ENCODE measurements at regions not wholly inside any gene's neighbourhood (a gene's known extent, or its start where the extent isn't known, plus 50 kb on each side); places are given as distances from the start of the nearest gene placed in this dataset.

- TF ChIP-seq, protein P1, sequence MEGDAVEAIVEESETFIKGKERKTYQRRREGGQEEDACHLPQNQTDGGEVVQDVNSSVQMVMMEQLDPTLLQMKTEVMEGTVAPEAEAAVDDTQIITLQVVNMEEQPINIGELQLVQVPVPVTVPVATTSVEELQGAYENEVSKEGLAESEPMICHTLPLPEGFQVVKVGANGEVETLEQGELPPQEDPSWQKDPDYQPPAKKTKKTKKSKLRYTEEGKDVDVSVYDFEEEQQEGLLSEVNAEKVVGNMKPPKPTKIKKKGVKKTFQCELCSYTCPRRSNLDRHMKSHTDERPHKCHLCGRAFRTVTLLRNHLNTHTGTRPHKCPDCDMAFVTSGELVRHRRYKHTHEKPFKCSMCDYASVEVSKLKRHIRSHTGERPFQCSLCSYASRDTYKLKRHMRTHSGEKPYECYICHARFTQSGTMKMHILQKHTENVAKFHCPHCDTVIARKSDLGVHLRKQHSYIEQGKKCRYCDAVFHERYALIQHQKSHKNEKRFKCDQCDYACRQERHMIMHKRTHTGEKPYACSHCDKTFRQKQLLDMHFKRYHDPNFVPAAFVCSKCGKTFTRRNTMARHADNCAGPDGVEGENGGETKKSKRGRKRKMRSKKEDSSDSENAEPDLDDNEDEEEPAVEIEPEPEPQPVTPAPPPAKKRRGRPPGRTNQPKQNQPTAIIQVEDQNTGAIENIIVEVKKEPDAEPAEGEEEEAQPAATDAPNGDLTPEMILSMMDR (conservative IDR thresholded peaks at IDR 0.05; ENCODE audit: low read depth): no peak
- CTCF ChIA-PET: no interaction called here
- POLR2A ChIA-PET (ENCODE audit: low non-redundant PET): no interaction called here
- H3K27ac ChIP-seq: no peak overlapping the region
- DNase-seq (ENCODE audit: low spot score): no peak
These were observed 105.5 kb upstream of the ACO1 start for GRCh38 chr9:32278991-32279390.

DNA sequence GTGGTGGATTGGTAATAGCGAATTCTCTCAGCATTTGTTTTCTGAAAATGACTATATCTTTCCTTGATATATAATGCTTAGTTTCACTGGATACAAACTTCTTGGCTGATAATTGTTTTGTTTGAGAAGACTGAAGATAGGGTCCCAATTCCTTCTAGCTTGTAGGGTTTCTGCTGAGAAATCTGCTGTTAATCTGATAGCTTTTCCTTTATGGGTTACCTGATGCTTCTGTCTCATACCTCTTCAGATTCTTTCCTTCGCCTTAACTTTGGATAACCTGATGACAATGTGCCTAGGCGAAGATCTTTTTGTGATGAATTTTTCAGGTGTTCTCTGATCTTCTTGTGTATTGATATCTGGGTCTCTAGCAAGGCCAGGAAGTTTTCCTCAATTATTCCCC, 94.7 kb upstream of the ACO1 start:
- POLR2A ChIA-PET (ENCODE audit: low non-redundant PET): no interaction called here
- TF ChIP-seq, protein P1 (conservative IDR thresholded peaks at IDR 0.05; ENCODE audit: low read depth): no peak
- H3K27ac ChIP-seq: no peak overlapping the region
- DNase-seq (ENCODE audit: low spot score): no peak
- CTCF ChIA-PET: interaction anchor here (0.7 kb wide), 1 partner anchor 35 kb away, joined by 3 read pairs; no protein-coding TSS in a partner anchor

DNA sequence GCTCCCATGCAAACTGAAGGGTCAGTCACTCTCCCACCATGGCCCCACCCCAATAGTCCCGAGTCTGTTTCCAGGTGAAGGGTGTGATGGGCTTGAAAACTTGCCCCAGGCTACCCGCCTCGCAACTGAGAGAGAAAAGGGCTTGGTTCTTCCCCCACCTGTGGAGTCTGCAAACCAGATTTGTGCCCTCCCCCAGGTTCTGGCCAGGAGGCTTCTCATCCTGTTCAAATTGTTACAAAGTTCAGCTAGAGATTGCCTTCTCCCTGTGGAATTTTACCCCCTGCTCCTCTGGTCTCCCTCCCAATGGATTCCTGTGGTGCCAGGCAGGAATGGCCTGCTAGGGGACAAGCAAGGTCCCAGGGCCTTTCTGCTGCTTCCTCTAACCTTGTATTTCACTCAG, 93.1 kb upstream of the ACO1 start:
- ChIA-PET CTCF (no interaction called here), POLR2A (ENCODE audit: low non-redundant PET) (no interaction called here)
- TF ChIP-seq, protein P1 (conservative IDR thresholded peaks at IDR 0.05; ENCODE audit: low read depth): no peak
- H3K27ac ChIP-seq: no peak overlapping the region
- no peak for DNase-seq (ENCODE audit: low spot score)

DNA sequence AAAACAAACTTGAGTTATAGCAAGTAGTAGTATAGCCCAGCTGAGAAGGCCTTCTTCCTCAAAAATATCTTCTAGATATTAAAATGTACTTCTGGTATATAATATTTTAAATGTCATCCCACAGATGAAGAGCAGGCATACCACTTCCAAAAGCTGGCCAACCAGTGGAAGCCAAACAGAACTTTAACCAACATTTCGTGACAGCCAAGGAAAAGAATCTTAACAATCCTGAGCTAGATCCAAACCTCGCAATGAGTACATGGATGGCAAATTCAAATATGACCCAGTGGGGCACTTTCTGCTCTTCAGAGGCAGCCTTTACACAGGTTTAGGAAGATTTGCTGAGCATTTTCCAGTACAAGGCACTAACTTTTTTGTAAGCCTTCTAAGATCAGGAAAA, 91.8 kb upstream of the ACO1 start:
- ChIA-PET POLR2A (ENCODE audit: low non-redundant PET) (no interaction called here), CTCF (interaction anchor here (0.6 kb wide), 1 partner anchor 756 kb away, joined by 3 read pairs; no protein-coding TSS in a partner anchor)
- TF ChIP-seq, protein P1 (conservative IDR thresholded peaks at IDR 0.05; ENCODE audit: low read depth): no peak
- no peak for DNase-seq (ENCODE audit: low spot score)
- H3K27ac ChIP-seq: no peak overlapping the region

DNA sequence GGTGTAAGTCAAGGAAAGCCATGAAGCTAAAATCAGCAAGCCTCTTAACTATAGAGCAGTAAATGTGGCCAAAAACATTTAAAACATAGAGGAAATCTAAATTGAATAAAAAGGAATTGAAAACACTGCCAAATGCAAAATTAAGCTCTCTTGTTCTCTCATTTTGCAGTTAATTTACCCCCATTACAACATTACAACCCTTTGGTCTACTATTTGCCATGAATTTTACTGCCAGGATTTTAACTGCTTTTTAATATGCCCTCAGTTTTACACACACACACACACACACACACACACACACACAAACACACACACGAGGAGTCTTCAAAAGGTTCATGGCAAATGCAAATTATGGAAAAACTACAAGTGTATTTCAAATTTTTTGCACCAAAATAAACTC, 91.4 kb upstream of the ACO1 start:
- TF ChIP-seq, protein P1 (conservative IDR thresholded peaks at IDR 0.05; ENCODE audit: low read depth): no peak
- no peak overlapping the region for H3K27ac ChIP-seq
- ChIA-PET CTCF (interaction anchor here (0.6 kb wide), 1 partner anchor 756 kb away, joined by 3 read pairs; no protein-coding TSS in a partner anchor), POLR2A (ENCODE audit: low non-redundant PET) (no interaction called here)
- no peak for DNase-seq (ENCODE audit: low spot score)

DNA sequence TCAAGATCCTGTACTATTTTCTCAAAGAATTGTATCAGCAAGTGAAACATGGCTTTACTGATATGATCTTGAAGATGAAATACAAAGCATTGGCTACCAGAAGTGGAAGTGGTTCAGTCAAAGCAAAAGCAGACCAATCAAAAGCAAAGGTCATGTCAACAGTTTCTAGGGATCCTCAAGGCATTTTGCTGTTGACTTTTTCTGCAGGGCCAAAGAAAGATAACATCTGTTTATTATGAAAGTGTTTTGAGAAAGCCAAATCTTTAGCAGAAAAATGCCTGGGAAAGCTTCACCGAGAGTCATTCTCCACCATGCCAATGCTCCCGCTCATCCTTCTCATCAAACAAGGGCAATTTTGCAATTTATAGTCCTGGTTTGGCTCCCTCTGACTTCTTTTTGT, 90.3 kb upstream of the ACO1 start:
- no peak for DNase-seq (ENCODE audit: low spot score)
- CTCF ChIA-PET: no interaction called here
- TF ChIP-seq, protein P1 (conservative IDR thresholded peaks at IDR 0.05; ENCODE audit: low read depth): no peak
- no peak overlapping the region for H3K27ac ChIP-seq
- POLR2A ChIA-PET (ENCODE audit: low non-redundant PET): no interaction called here

DNA sequence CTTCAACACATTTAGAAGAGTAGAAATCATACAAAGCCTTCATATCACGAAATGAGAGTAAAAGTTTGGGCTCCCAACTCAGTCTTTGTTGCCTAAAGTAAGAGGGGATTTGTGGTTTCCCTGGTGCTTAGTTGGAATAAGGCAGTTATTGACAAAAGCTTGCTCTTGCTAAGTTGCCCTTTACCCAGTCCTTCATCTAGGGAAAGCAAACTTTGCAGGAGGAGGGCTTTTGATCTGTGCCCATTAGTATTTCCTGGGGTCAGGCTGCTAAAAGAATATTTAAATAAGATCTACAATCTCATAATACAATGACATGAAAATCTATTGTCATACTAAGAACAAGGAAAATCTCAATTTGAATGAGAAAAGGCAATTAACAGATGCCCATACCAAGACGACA, 84.1 kb upstream of the ACO1 start:
- ChIA-PET POLR2A (ENCODE audit: low non-redundant PET) (no interaction called here), CTCF (interaction anchor here (0.5 kb wide), 1 partner anchor 230 kb away, joined by 4 read pairs; no protein-coding TSS in a partner anchor)
- TF ChIP-seq, protein P1 (conservative IDR thresholded peaks at IDR 0.05; ENCODE audit: low read depth): no peak
- DNase-seq (ENCODE audit: low spot score): no peak
- H3K27ac ChIP-seq: no peak overlapping the region

Data from RWPE1 (cell line).